ENCODE measurements at regions not wholly inside any gene's neighbourhood (a gene's known extent, or its start where the extent isn't known, plus 50 kb on each side); places are given as distances from the start of the nearest gene placed in this dataset.

DNA sequence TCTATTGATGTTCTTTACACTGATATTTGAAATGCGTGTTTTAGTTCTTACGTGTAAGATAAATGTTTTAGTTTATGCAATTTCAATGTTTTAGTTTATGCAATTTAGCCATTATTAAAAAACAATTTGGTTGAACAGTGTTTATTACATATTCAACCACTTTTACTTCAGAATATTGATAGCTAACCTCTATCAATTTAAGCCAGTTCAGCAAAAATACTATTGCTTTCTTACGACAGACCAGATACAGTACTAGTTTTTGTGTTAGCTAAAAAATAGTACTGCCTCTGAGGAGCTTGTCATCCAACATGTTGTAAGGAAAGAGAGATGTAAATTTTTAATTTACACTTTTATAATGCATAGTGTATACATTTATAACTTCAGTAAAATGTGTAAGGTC, 361.7 kb upstream of the FAT1 start:
- no peak overlapping the region for H2BK20ac ChIP-seq (ENCODE audit: low read length)
- no peak overlapping the region for H2BK12ac ChIP-seq (ENCODE audit: low read depth, low read length)
- no peak for FAIRE-seq

More for the DNA sequence above, 361.7 kb upstream of the FAT1 start:
- Histone ChIP-seq H3K27me3 (replicated peaks in 1 of 4; ENCODE audit: control insufficient read depth in 3 of 4, extremely low read depth in 1 of 4, insufficient read depth in 3 of 4, low read length in 3 of 4) (no peaks in the 10 kb centered on the region), H4K5ac (ENCODE audit: insufficient read length, low read depth, low read length) (no peak overlapping the region), H3K4me1 (replicated peaks in 1 of 4; ENCODE audit: control insufficient read depth in 3 of 4, insufficient read depth in 4 of 4, low read length in 3 of 4) (no peaks in the 10 kb centered on the region), H3K4me2 (ENCODE audit: insufficient read depth in 1 of 2, low read depth in 2 of 2, low read length in 2 of 2) (no peak overlapping the region), H4K8ac (ENCODE audit: extremely low read depth, insufficient read depth, low read length) (no peak overlapping the region), H3K9ac (replicated peaks in 1 of 4; ENCODE audit: extremely low read depth in 1 of 4, low read depth in 3 of 4, low read length in 3 of 4) (no peak overlapping the region), H3K4me3 (ENCODE audit: extremely low read depth in 1 of 4, insufficient read depth in 2 of 4, low read depth in 3 of 4, low read length in 4 of 4) (no peak overlapping the region), H2AK5ac (ENCODE audit: low read depth, low read length) (no peak overlapping the region), H3K23ac (ENCODE audit: insufficient read length) (no peak overlapping the region), H3K14ac (ENCODE audit: insufficient read length) (no peak overlapping the region), H3K18ac (ENCODE audit: extremely low read depth, low read length) (no peak overlapping the region), H3K36me3 (ENCODE audit: control insufficient read depth in 2 of 4, insufficient read depth in 4 of 4, low read length in 3 of 4) (no peaks in the 10 kb centered on the region), H4K20me1 (replicated peaks in 1 of 2; ENCODE audit: control insufficient read depth in 1 of 2, insufficient read depth in 2 of 2, low read length in 2 of 2) (no peaks in the 10 kb centered on the region), H3K9me3 (ENCODE audit: insufficient read depth in 2 of 2, low read depth in 1 of 2, low read length in 1 of 2) (no peaks in the 10 kb centered on the region), H3K56ac (replicated peaks; ENCODE audit: insufficient read length, low read depth, low read length) (no peak overlapping the region), H2BK15ac (ENCODE audit: low read length) (no peak overlapping the region), H3K27ac (ENCODE audit: low read depth, low read length) (no peak overlapping the region), H2AFZ (ENCODE audit: low read length) (no peak overlapping the region), H3K23me2 (ENCODE audit: low read depth, low read length) (no peaks in the 10 kb centered on the region), H3K79me2 (ENCODE audit: control insufficient read depth in 1 of 2, insufficient read depth in 2 of 2, low read length in 2 of 2) (no peaks in the 10 kb centered on the region), H3K79me1 (ENCODE audit: low read depth, low read length) (no peaks in the 10 kb centered on the region), H3K4ac (replicated peaks; ENCODE audit: insufficient read length, low read depth, low read length) (no peak overlapping the region), H4K91ac (replicated peaks; ENCODE audit: insufficient read length, low read length) (no peak overlapping the region), H2BK120ac (replicated peaks; ENCODE audit: low read depth, low read length) (no peak overlapping the region), H2BK5ac (ENCODE audit: low read depth, low read length) (no peak overlapping the region)
- TF ChIP-seq SRF (IDR thresholded peaks at IDR 0.05; ENCODE audit: low read depth, low read length), result no peak
- TF ChIP-seq RNF2 (IDR thresholded peaks at IDR 0.05; ENCODE audit: borderline replicate concordance, low read depth, low read length, missing control alignments, poor library complexity, severe bottlenecking), result no peak
- POLR2A ChIA-PET (ENCODE audit: partially characterized antibody), result interaction anchor here (0.6 kb wide), 1 partner anchor 959 kb away, joined by 4 read pairs; no protein-coding TSS in a partner anchor
- 93% methylated on average over 3 of the region's 3 CpGs; no CpG with 5 or more reads in 1 of the 2 experiments for whole genome bisulfite sequencing, 2 experiments (ENCODE audit: extremely low coverage in 1 of 2, insufficient coverage in 1 of 2, insufficient read length in 1 of 2, insufficient replicate concordance in 2 of 2, low coverage in 1 of 2, low lambda C conversion rate in 2 of 2, missing lambda C conversion rate in 1 of 2)
- CTCF ChIA-PET (ENCODE audit: partially characterized antibody), result no interaction called here
- no peak for DNase-seq (ENCODE audit: low read depth in 1 of 2, low spot score in 2 of 2)

Data from H1 (cell line).